K562 (cell line): ENCODE measurements at regions not wholly inside any gene's neighbourhood (a gene's known extent, or its start where the extent isn't known, plus 50 kb on each side); places are given as distances from the start of the nearest gene placed in this dataset.

ENCODE experiments used
- ATAC-seq: fragments of 200-7000 bp; cut with Tn5 transposase; 3 replicates; pipeline ENCODE4 v1.9.1; 2020; ENCODE audit warnings: moderate library complexity
- BruUV-seq: library from RNA; stranded (reverse); fragments of 400-500 nt; replicated peaks from 2 replicates; lab custom pipeline; 2021; lab: Mats Ljungman, UMichigan
- CTCF ChIA-PET: fragments of 300-600 bp; formaldehyde crosslinking; extraction: SDS; loops from one replicate; lab custom pipeline; 2021; ENCODE audit warnings: low intra/inter-chr PET ratio; lab: Yijun Ruan, JAX
- POLR2A ChIA-PET: fragments of 300-600, 350-650 bp; sonication (Branson Sonifier 250); formaldehyde crosslinking; extraction: SDS; loops from one replicate; lab custom pipeline; 2021; ENCODE audit warnings: antibody characterized with exemption, inconsistent platforms; lab: Yijun Ruan, JAX
- DNase-seq, 4 experiments: peaks; one replicate each; pipeline versions ENCODE4 v3.0.0 to v3.0.0-alpha.2; 2011 to 2018; ENCODE audit warnings: low spot score in 3 of 4, mixed read lengths in 3 of 4; ENCODE audit errors: extremely low read depth in 1 of 4
- FAIRE-seq: peaks from 2 replicates; lab custom pipeline; 2011; peaks lifted over from hg19 to GRCh38; lab: Jason Lieb, UNC
- H2AFZ ChIP-seq: 2 replicates; pipeline ENCODE4 v1.6.0; 2011; ENCODE audit warnings: low read depth, low read length, control low read depth, inconsistent platforms
- H3K27ac ChIP-seq: fragments of 200-600 bp; 3 replicates; pipeline ENCODE4 v1.8.0; 2011; ENCODE audit warnings: low read depth, mild to moderate bottlenecking, control low read depth, inconsistent platforms, low read length, moderate library complexity, mixed read lengths; ENCODE audit errors: extremely low read depth
- H3K27me3 ChIP-seq, 2 experiments: fragments of 300-600 bp in 1 of 2; 2 replicates in 1 of 2; 3 replicates in 1 of 2; pipeline versions ENCODE4 v1.6.0 to v1.8.0; 2011; ENCODE audit warnings: inconsistent platforms in 2 of 2, low read length in 2 of 2, mild to moderate bottlenecking in 1 of 2, mixed read lengths in 1 of 2, moderate library complexity in 1 of 2; ENCODE audit not compliant: control insufficient read depth in 2 of 2, insufficient read depth in 2 of 2
- H3K36me3 ChIP-seq: fragments of 300-600 bp; 3 replicates; pipeline ENCODE4 v1.8.0; 2011; ENCODE audit warnings: mild to moderate bottlenecking, low read length, inconsistent platforms; ENCODE audit not compliant: control insufficient read depth, insufficient read depth
- H3K4me1 ChIP-seq, 2 experiments: fragments of 200-600 bp in 1 of 2; replicated peaks in 1 of 2; 2 replicates in 1 of 2; 3 replicates in 1 of 2; pipeline versions ENCODE4 v1.5.1 to v1.8.0; 2011; ENCODE audit warnings: inconsistent platforms in 2 of 2, low read length in 2 of 2, mild to moderate bottlenecking in 1 of 2, mixed read lengths in 1 of 2, moderate library complexity in 1 of 2; ENCODE audit not compliant: control insufficient read depth in 2 of 2, insufficient read depth in 2 of 2
- H3K4me2 ChIP-seq: 2 replicates; pipeline ENCODE4 v1.6.1; 2011; ENCODE audit warnings: low read length, control low read depth, inconsistent platforms, mixed read lengths; ENCODE audit not compliant: insufficient read depth
- H3K4me3 ChIP-seq: fragments of 200-600 bp; sonication (generic), shearing (Covaris generic); 2 replicates; pipeline ENCODE4 v1.5.1; 2016; ENCODE audit warnings: control low read depth, inconsistent platforms
- H3K79me2 ChIP-seq: fragments of 200-600 bp; 3 replicates; pipeline ENCODE4 v1.8.0; 2011; ENCODE audit warnings: low read length, inconsistent platforms; ENCODE audit not compliant: control insufficient read depth, insufficient read depth
- H3K9ac ChIP-seq, 2 experiments: 2 replicates each; pipeline versions ENCODE4 v1.6.0 to v1.6.1; 2011; ENCODE audit warnings: low read depth in 2 of 2, low read length in 2 of 2, control low read depth in 1 of 2, inconsistent platforms in 1 of 2, mild to moderate bottlenecking in 1 of 2, mixed read lengths in 1 of 2; ENCODE audit not compliant: insufficient read depth in 1 of 2
- H3K9me1 ChIP-seq: one replicate; pipeline ENCODE4 v1.6.0; 2011; ENCODE audit warnings: inconsistent platforms, mild to moderate bottlenecking, low read length, moderate library complexity; ENCODE audit not compliant: control insufficient read depth, insufficient read depth
- H3K9me3 ChIP-seq: replicated peaks from 2 replicates; pipeline ENCODE4 v1.5.1; 2011; ENCODE audit warnings: low read depth, low read length, inconsistent platforms; ENCODE audit not compliant: control insufficient read depth, insufficient read depth
- H4K20me1 ChIP-seq: replicated peaks from 2 replicates; pipeline ENCODE4 v1.6.1; 2011; ENCODE audit warnings: low read length, inconsistent platforms, mixed read lengths; ENCODE audit not compliant: control insufficient read depth, insufficient read depth
- CBFB ChIP-seq: sonication (generic); formaldehyde crosslinking; IDR thresholded peaks from 2 replicates; pipeline ENCODE4 v1.4.0; 2020; ENCODE audit warnings: mild to moderate bottlenecking, missing genetic modification reagents
- GATAD2A ChIP-seq: fragments of 450-650 bp; IDR thresholded peaks from 2 replicates; pipeline ENCODE4 v1.6.1; 2017
- OTX1 ChIP-seq: fragments of 450-650 bp; formaldehyde crosslinking; IDR thresholded peaks from 2 replicates; pipeline ENCODE4 v1.4.0; 2022; ENCODE audit warnings: mild to moderate bottlenecking
- POLR2B ChIP-seq: fragments of 450-650 bp; IDR thresholded peaks from 2 replicates; pipeline ENCODE4 v1.6.1; 2018; ENCODE audit warnings: low read depth; ENCODE audit not compliant: partially characterized antibody
- RBM14 ChIP-seq: fragments of 200-400 bp; formaldehyde crosslinking; IDR thresholded peaks from 2 replicates; pipeline ENCODE4 v1.6.1; 2018; ENCODE audit warnings: low read depth, mild to moderate bottlenecking, low read length, moderate library complexity, borderline replicate concordance; ENCODE audit not compliant: insufficient read depth
- SP1 ChIP-seq: sonication (generic); formaldehyde crosslinking; IDR thresholded peaks from 2 replicates; pipeline ENCODE4 v1.8.1; 2022; ENCODE audit warnings: mild to moderate bottlenecking, missing genetic modification reagents
- SRF ChIP-seq, 2 experiments: fragments of 250-450, 450-650 bp in 1 of 2; sonication (Bioruptor Pico) in 1 of 2; sonication (generic) in 1 of 2; formaldehyde crosslinking; IDR thresholded peaks; 2 replicates each; pipeline versions ENCODE4 v1.5.0 to v1.5.1; 2020 to 2022; ENCODE audit warnings: mild to moderate bottlenecking in 1 of 2, missing genetic modification reagents in 1 of 2
- ZNF347 ChIP-seq: fragments of 450-650 bp; formaldehyde crosslinking; IDR thresholded peaks from 2 replicates; pipeline ENCODE4 v1.4.0; 2020; ENCODE audit warnings: low read depth, mild to moderate bottlenecking, moderate library complexity
- WGBS: fragments of 100-300 bp; shearing (Covaris generic); methylation state at CpG from one replicate; pipeline ENCODE4 v1.1.6; 2016; ENCODE audit warnings: low coverage, mixed read lengths; ENCODE audit not compliant: insufficient coverage; ENCODE audit errors: missing lambda C conversion rate; 5-methylcytosine and 5-hydroxymethylcytosine counted together
- in situ Hi-C: fragments of 300-500 bp; cut with MboI; formaldehyde crosslinking; loops from 4 replicates; pipeline ENCODE4 v1.15.0; 2018; ENCODE audit warnings: inconsistent platforms, mixed read lengths
- intact Hi-C: fragments of 100-400 bp; cut with micrococcal nuclease; formaldehyde crosslinking; loops from 2 replicates; pipeline ENCODE4 v1.14.2; 2022
- TF ChIP-seq, protein P1 (sequence below), 3 experiments: fragments of 200-800 bp in 1 of 3; sonication (Bioruptor generic) in 1 of 3; sonication (generic) in 1 of 3; formaldehyde crosslinking in 1 of 3; IDR thresholded peaks; 2 replicates each; pipeline versions ENCODE4 v1.6.1 to v1.8.0; 2016 to 2022; ENCODE audit warnings: mild to moderate bottlenecking in 2 of 3, missing compliant biosample characterization in 2 of 3, missing genetic modification characterization in 2 of 3, missing genetic modification reagents in 1 of 3
- TF ChIP-seq, protein P2 (sequence below): fragments of 200-600 bp; sonication (generic); IDR thresholded peaks from one replicate; pipeline ENCODE4 v1.6.1; 2012; ENCODE audit warnings: mild to moderate bottlenecking, low read depth, low read length, inconsistent platforms

DNA sequence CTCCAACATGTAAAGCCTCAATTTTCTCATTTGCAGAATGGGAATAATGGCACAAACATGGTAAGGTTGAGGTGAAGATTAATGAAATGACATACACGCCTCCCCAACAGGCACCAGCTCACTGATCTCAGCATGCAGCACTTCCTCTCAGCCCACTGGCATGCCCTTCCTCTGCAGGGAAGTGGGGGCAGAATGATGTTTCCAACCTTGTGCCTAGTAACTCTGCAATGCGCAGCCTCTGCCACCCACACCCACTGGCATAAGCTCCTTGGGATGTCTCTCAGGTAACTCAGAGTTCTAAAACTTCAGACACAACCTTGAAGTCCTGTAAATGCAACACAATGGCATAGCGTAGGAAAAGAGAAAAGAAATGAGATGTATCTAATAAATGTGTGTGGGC lies 540.7 kb downstream of the HTR7 start (continued):
- TF ChIP-seq RBM14 (no peak), SRF (CRISPR knock-in tag; IDR thresholded peaks at IDR 0.05) (no peak), SP1 (no peak)
- TF ChIP-seq, protein P1, sequence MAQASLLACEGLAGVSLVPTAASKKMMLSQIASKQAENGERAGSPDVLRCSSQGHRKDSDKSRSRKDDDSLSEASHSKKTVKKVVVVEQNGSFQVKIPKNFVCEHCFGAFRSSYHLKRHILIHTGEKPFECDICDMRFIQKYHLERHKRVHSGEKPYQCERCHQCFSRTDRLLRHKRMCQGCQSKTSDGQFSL (CRISPR knock-in tag; IDR thresholded peaks at IDR 0.05), result no peak
- TF ChIP-seq, protein P1 (tag; IDR thresholded peaks at IDR 0.05), result no peak

DNA sequence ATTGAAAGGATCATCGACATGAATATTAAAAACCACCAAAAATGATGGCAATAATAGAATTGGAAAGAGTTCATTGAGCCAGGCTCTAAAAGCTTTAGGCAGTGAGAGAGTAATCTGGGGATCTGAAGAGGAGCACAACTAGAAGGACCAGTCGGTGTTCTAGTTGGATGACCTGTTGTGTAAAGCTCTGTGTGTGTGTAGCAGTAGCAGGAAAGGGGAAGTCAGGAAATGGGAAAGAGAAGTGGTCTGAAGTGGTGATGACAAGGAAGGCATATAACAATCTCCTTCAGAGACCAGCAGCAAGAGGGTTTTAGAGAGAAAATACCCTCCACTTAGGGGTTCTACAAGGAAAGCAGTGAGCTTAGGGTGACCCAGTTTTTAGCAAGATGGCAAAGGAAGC lies 539.2 kb downstream of the HTR7 start:
- Histone ChIP-seq H3K79me2 (no peaks in the 10 kb centered on the region), H4K20me1 (no peaks in the 10 kb centered on the region), H3K27ac (no peak overlapping the region), H3K4me2 (no peak overlapping the region), H2AFZ (no peak overlapping the region), H3K36me3 (no peaks in the 10 kb centered on the region), H3K27me3 (no peaks in the 10 kb centered on the region), H3K9ac (no peak overlapping the region), H3K4me1 (no peaks in the 10 kb centered on the region), H3K4me3 (no peak overlapping the region), H3K9me3 (no peaks in the 10 kb centered on the region), H3K9me1 (no peaks in the 10 kb centered on the region)
- intact Hi-C loops (no loop called here), in situ Hi-C loops (no loop called here)
- no peak for FAIRE-seq
- ChIA-PET POLR2A (no interaction called here), CTCF (no interaction called here)
- BruUV-seq, result no TSS peak
- no peak for DNase-seq
- no peak for ATAC-seq
- 5% methylated on average over 2 of the region's 2 CpGs for WGBS
- TF ChIP-seq OTX1 (CRISPR knock-in tag) (no peak), GATAD2A (no peak), POLR2B (no peak), CBFB (CRISPR knock-in tag) (no peak), ZNF347 (no peak)
- TF ChIP-seq, protein P2, sequence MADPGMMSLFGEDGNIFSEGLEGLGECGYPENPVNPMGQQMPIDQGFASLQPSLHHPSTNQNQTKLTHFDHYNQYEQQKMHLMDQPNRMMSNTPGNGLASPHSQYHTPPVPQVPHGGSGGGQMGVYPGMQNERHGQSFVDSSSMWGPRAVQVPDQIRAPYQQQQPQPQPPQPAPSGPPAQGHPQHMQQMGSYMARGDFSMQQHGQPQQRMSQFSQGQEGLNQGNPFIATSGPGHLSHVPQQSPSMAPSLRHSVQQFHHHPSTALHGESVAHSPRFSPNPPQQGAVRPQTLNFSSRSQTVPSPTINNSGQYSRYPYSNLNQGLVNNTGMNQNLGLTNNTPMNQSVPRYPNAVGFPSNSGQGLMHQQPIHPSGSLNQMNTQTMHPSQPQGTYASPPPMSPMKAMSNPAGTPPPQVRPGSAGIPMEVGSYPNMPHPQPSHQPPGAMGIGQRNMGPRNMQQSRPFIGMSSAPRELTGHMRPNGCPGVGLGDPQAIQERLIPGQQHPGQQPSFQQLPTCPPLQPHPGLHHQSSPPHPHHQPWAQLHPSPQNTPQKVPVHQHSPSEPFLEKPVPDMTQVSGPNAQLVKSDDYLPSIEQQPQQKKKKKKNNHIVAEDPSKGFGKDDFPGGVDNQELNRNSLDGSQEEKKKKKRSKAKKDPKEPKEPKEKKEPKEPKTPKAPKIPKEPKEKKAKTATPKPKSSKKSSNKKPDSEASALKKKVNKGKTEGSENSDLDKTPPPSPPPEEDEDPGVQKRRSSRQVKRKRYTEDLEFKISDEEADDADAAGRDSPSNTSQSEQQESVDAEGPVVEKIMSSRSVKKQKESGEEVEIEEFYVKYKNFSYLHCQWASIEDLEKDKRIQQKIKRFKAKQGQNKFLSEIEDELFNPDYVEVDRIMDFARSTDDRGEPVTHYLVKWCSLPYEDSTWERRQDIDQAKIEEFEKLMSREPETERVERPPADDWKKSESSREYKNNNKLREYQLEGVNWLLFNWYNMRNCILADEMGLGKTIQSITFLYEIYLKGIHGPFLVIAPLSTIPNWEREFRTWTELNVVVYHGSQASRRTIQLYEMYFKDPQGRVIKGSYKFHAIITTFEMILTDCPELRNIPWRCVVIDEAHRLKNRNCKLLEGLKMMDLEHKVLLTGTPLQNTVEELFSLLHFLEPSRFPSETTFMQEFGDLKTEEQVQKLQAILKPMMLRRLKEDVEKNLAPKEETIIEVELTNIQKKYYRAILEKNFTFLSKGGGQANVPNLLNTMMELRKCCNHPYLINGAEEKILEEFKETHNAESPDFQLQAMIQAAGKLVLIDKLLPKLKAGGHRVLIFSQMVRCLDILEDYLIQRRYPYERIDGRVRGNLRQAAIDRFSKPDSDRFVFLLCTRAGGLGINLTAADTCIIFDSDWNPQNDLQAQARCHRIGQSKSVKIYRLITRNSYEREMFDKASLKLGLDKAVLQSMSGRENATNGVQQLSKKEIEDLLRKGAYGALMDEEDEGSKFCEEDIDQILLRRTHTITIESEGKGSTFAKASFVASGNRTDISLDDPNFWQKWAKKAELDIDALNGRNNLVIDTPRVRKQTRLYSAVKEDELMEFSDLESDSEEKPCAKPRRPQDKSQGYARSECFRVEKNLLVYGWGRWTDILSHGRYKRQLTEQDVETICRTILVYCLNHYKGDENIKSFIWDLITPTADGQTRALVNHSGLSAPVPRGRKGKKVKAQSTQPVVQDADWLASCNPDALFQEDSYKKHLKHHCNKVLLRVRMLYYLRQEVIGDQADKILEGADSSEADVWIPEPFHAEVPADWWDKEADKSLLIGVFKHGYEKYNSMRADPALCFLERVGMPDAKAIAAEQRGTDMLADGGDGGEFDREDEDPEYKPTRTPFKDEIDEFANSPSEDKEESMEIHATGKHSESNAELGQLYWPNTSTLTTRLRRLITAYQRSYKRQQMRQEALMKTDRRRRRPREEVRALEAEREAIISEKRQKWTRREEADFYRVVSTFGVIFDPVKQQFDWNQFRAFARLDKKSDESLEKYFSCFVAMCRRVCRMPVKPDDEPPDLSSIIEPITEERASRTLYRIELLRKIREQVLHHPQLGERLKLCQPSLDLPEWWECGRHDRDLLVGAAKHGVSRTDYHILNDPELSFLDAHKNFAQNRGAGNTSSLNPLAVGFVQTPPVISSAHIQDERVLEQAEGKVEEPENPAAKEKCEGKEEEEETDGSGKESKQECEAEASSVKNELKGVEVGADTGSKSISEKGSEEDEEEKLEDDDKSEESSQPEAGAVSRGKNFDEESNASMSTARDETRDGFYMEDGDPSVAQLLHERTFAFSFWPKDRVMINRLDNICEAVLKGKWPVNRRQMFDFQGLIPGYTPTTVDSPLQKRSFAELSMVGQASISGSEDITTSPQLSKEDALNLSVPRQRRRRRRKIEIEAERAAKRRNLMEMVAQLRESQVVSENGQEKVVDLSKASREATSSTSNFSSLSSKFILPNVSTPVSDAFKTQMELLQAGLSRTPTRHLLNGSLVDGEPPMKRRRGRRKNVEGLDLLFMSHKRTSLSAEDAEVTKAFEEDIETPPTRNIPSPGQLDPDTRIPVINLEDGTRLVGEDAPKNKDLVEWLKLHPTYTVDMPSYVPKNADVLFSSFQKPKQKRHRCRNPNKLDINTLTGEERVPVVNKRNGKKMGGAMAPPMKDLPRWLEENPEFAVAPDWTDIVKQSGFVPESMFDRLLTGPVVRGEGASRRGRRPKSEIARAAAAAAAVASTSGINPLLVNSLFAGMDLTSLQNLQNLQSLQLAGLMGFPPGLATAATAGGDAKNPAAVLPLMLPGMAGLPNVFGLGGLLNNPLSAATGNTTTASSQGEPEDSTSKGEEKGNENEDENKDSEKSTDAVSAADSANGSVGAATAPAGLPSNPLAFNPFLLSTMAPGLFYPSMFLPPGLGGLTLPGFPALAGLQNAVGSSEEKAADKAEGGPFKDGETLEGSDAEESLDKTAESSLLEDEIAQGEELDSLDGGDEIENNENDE, result no peak
